Breast epithelium (tissue), 3 donors: ENCODE measurements at regions not wholly inside any gene's neighbourhood (a gene's known extent, or its start where the extent isn't known, plus 50 kb on each side); places are given as distances from the start of the nearest gene placed in this dataset.

Experiments
- POLR2A ChIP-seq: fragments of 450-650 bp; IDR thresholded peaks from one replicate; pipeline ENCODE4 v1.6.1; 2016; ENCODE audit warnings: antibody characterized with exemption, mild to moderate bottlenecking, moderate library complexity
- POLR2AphosphoS5 ChIP-seq, 3 donors: sonication (generic); formaldehyde crosslinking; IDR thresholded peaks; one replicate each; pipeline ENCODE4 v1.6.1; 2017; ENCODE audit warnings: antibody characterized with exemption in 3 of 3
- TF ChIP-seq, protein P1 (sequence below), 3 donors: fragments of 450-650 bp; IDR thresholded peaks; one replicate each; pipeline ENCODE4 v1.5.1; 2016 to 2017; ENCODE audit warnings: antibody characterized with exemption in 3 of 3, mild to moderate bottlenecking in 3 of 3, moderate library complexity in 3 of 3

DNA sequence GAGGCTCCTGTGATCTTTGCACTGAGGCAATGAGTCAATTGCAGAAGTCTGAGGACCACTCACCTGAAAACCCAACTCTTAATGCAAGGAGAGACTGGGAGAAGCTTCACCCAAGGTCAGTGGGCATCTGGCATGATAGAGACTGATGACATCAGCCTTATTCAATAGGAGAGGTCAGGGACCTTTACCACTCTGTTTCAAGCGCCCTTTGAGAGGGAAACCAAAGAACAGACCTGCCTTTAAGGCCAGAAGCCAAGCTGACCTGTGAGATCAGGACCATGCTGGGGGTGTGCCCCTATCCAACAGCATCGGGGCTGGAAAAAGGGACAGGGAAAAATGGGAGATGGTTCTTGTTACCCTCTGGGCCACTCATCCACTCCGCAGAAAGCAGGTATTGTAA lies 83.3 kb upstream of the FOXN3 start:
- TF ChIP-seq, protein P1, sequence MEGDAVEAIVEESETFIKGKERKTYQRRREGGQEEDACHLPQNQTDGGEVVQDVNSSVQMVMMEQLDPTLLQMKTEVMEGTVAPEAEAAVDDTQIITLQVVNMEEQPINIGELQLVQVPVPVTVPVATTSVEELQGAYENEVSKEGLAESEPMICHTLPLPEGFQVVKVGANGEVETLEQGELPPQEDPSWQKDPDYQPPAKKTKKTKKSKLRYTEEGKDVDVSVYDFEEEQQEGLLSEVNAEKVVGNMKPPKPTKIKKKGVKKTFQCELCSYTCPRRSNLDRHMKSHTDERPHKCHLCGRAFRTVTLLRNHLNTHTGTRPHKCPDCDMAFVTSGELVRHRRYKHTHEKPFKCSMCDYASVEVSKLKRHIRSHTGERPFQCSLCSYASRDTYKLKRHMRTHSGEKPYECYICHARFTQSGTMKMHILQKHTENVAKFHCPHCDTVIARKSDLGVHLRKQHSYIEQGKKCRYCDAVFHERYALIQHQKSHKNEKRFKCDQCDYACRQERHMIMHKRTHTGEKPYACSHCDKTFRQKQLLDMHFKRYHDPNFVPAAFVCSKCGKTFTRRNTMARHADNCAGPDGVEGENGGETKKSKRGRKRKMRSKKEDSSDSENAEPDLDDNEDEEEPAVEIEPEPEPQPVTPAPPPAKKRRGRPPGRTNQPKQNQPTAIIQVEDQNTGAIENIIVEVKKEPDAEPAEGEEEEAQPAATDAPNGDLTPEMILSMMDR (IDR thresholded peaks at IDR 0.05), result no peak
- no peak for TF ChIP-seq POLR2A
- TF ChIP-seq POLR2AphosphoS5 (IDR thresholded peaks at IDR 0.05), result no peak
